ENCODE measurements at regions not wholly inside any gene's neighbourhood (a gene's known extent, or its start where the extent isn't known, plus 50 kb on each side); places are given as distances from the start of the nearest gene placed in this dataset.

- TF ChIP-seq TCF4 (CRISPR knock-in tag; IDR thresholded peaks at IDR 0.05; ENCODE audit: borderline replicate concordance) (no peak), ZFP30 (CRISPR knock-in tag; IDR thresholded peaks at IDR 0.05) (no peak), PPARA (CRISPR knock-in tag; IDR thresholded peaks at IDR 0.05; ENCODE audit: borderline replicate concordance) (no peak), OSR1 (CRISPR knock-in tag; IDR thresholded peaks at IDR 0.05) (no peak), ZNF565 (CRISPR knock-in tag; conservative IDR thresholded peaks at IDR 0.05; ENCODE audit: low read depth) (no peak), GLIS3 (CRISPR knock-in tag; IDR thresholded peaks at IDR 0.05) (no peak), BACH2 (CRISPR knock-in tag; IDR thresholded peaks at IDR 0.05; ENCODE audit: borderline replicate concordance) (no peak), CSRNP3 (CRISPR knock-in tag; IDR thresholded peaks at IDR 0.05) (no peak), SNAI2 (CRISPR knock-in tag; IDR thresholded peaks at IDR 0.05) (no peak), ZFP3 (CRISPR knock-in tag; IDR thresholded peaks at IDR 0.05) (no peak), ZNF8 (CRISPR knock-in tag; IDR thresholded peaks at IDR 0.05) (no peak), CSDC2 (CRISPR knock-in tag; IDR thresholded peaks at IDR 0.05) (no peak), ARNTL (CRISPR knock-in tag; IDR thresholded peaks at IDR 0.05; ENCODE audit: borderline replicate concordance, low read depth) (no peak), RARB (CRISPR knock-in tag; IDR thresholded peaks at IDR 0.05) (no peak), ZNF70 (CRISPR knock-in tag; IDR thresholded peaks at IDR 0.05) (no peak), ESRRG (CRISPR knock-in tag; IDR thresholded peaks at IDR 0.05) (no peak)
- TF ChIP-seq, protein P1, sequence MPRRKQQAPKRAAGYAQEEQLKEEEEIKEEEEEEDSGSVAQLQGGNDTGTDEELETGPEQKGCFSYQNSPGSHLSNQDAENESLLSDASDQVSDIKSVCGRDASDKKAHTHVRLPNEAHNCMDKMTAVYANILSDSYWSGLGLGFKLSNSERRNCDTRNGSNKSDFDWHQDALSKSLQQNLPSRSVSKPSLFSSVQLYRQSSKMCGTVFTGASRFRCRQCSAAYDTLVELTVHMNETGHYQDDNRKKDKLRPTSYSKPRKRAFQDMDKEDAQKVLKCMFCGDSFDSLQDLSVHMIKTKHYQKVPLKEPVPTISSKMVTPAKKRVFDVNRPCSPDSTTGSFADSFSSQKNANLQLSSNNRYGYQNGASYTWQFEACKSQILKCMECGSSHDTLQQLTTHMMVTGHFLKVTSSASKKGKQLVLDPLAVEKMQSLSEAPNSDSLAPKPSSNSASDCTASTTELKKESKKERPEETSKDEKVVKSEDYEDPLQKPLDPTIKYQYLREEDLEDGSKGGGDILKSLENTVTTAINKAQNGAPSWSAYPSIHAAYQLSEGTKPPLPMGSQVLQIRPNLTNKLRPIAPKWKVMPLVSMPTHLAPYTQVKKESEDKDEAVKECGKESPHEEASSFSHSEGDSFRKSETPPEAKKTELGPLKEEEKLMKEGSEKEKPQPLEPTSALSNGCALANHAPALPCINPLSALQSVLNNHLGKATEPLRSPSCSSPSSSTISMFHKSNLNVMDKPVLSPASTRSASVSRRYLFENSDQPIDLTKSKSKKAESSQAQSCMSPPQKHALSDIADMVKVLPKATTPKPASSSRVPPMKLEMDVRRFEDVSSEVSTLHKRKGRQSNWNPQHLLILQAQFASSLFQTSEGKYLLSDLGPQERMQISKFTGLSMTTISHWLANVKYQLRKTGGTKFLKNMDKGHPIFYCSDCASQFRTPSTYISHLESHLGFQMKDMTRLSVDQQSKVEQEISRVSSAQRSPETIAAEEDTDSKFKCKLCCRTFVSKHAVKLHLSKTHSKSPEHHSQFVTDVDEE (CRISPR knock-in tag; IDR thresholded peaks at IDR 0.05) = no peak
- TF ChIP-seq, protein P2, sequence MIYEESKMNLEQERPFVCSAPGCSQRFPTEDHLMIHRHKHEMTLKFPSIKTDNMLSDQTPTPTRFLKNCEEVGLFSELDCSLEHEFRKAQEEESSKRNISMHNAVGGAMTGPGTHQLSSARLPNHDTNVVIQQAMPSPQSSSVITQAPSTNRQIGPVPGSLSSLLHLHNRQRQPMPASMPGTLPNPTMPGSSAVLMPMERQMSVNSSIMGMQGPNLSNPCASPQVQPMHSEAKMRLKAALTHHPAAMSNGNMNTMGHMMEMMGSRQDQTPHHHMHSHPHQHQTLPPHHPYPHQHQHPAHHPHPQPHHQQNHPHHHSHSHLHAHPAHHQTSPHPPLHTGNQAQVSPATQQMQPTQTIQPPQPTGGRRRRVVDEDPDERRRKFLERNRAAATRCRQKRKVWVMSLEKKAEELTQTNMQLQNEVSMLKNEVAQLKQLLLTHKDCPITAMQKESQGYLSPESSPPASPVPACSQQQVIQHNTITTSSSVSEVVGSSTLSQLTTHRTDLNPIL (CRISPR knock-in tag; IDR thresholded peaks at IDR 0.05; ENCODE audit: low read depth) = no peak
- TF ChIP-seq, protein P3, sequence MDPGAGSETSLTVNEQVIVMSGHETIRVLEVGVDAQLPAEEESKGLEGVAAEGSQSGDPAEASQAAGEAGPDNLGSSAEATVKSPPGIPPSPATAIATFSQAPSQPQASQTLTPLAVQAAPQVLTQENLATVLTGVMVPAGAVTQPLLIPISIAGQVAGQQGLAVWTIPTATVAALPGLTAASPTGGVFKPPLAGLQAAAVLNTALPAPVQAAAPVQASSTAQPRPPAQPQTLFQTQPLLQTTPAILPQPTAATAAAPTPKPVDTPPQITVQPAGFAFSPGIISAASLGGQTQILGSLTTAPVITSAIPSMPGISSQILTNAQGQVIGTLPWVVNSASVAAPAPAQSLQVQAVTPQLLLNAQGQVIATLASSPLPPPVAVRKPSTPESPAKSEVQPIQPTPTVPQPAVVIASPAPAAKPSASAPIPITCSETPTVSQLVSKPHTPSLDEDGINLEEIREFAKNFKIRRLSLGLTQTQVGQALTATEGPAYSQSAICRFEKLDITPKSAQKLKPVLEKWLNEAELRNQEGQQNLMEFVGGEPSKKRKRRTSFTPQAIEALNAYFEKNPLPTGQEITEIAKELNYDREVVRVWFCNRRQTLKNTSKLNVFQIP (CRISPR knock-in tag; IDR thresholded peaks at IDR 0.05; ENCODE audit: borderline replicate concordance, low read depth) = no peak
- ATAC-seq = no peak
Measured at GRCh38 chr1:101290922-101291561, 54.2 kb downstream of the S1PR1 start.

- no peak for TF ChIP-seq ZFP30 (CRISPR knock-in tag; IDR thresholded peaks at IDR 0.05)
- no peak for TF ChIP-seq TCF4 (CRISPR knock-in tag; IDR thresholded peaks at IDR 0.05; ENCODE audit: borderline replicate concordance)
- TF ChIP-seq, protein P3 (CRISPR knock-in tag; IDR thresholded peaks at IDR 0.05; ENCODE audit: borderline replicate concordance, low read depth) = no peak
- ATAC-seq = peak; percentile 75
Measured at GRCh38 chr1:101291562-101292380, 55.0 kb downstream of the S1PR1 start.

GRCh38 chr1:101293461-101294051 lies 56.7 kb downstream of the S1PR1 start:
- ATAC-seq = no peak
- no peak for TF ChIP-seq ZFP3 (CRISPR knock-in tag; IDR thresholded peaks at IDR 0.05)
